H1 (cell line): ENCODE measurements at regions not wholly inside any gene's neighbourhood (a gene's known extent, or its start where the extent isn't known, plus 50 kb on each side); places are given as distances from the start of the nearest gene placed in this dataset.

ENCODE experiments used
- CTCF ChIA-PET: fragments of 300-600 bp; sonication (Branson Sonifier 250); formaldehyde crosslinking; loops from one replicate; lab custom pipeline; 2021; ENCODE audit not compliant: partially characterized antibody; lab: Charles Lee
- POLR2A ChIA-PET: fragments of 300-600 bp; sonication (Branson Sonifier 250); formaldehyde crosslinking; loops from one replicate; lab custom pipeline; 2021; ENCODE audit warnings: inconsistent platforms; ENCODE audit not compliant: partially characterized antibody; lab: Charles Lee
- DNase-seq, 2 experiments: peaks; one replicate each; pipeline versions ENCODE4 v3.0.0 to v3.0.0-alpha.2; 2010 to 2022; ENCODE audit warnings: low spot score in 2 of 2, low read depth in 1 of 2, mixed read lengths in 1 of 2
- FAIRE-seq: peaks from 2 replicates; lab custom pipeline; 2011; peaks lifted over from hg19 to GRCh38; lab: Jason Lieb, UNC
- H2AFZ ChIP-seq: 2 replicates; pipeline ENCODE4 v1.8.1; 2012; ENCODE audit warnings: low read length, inconsistent platforms
- H2AK5ac ChIP-seq: 2 replicates; pipeline ENCODE4 v1.6.1; 2013; ENCODE audit warnings: low read depth, low read length
- H2BK120ac ChIP-seq: replicated peaks from 2 replicates; pipeline ENCODE3; 2013; ENCODE audit warnings: low read depth, low read length, inconsistent platforms
- H2BK12ac ChIP-seq: 2 replicates; pipeline ENCODE4 v1.6.1; 2013; ENCODE audit warnings: low read depth, low read length
- H2BK15ac ChIP-seq: 2 replicates; pipeline ENCODE4 v1.6.1; 2013; ENCODE audit warnings: low read length
- H2BK20ac ChIP-seq: 2 replicates; pipeline ENCODE4 v1.6.1; 2013; ENCODE audit warnings: low read length
- H2BK5ac ChIP-seq: 2 replicates; pipeline ENCODE4 v1.6.1; 2013; ENCODE audit warnings: low read depth, low read length
- H3K14ac ChIP-seq: 2 replicates; pipeline ENCODE4 v1.6.1; 2013; ENCODE audit warnings: inconsistent platforms; ENCODE audit not compliant: insufficient read length
- H3K18ac ChIP-seq: 2 replicates; pipeline ENCODE4 v1.6.1; 2013; ENCODE audit warnings: low read length; ENCODE audit errors: extremely low read depth
- H3K23ac ChIP-seq: 2 replicates; pipeline ENCODE4 v1.6.1; 2013; ENCODE audit warnings: inconsistent platforms; ENCODE audit not compliant: insufficient read length
- H3K23me2 ChIP-seq: 2 replicates; pipeline ENCODE4 v1.6.1; 2013; ENCODE audit warnings: low read depth, low read length
- H3K27ac ChIP-seq: 2 replicates; pipeline ENCODE4 v1.6.1; 2011; ENCODE audit warnings: low read depth, low read length, inconsistent platforms
- H3K27me3 ChIP-seq, 4 experiments: replicated peaks in 1 of 4; 1 replicate in 1 of 4; 2 replicates in 3 of 4; pipeline versions ENCODE4 v1.6.1 to v1.8.1; 2011 to 2013; ENCODE audit warnings: low read length in 3 of 4, mild to moderate bottlenecking in 3 of 4, inconsistent platforms in 2 of 4, mixed read lengths in 2 of 4, moderate library complexity in 1 of 4; ENCODE audit not compliant: control insufficient read depth in 3 of 4, insufficient read depth in 3 of 4; ENCODE audit errors: extremely low read depth in 1 of 4
- H3K36me3 ChIP-seq, 4 experiments: 2 replicates each; pipeline versions ENCODE4 v1.6.1 to v1.8.1; 2011 to 2013; ENCODE audit warnings: mild to moderate bottlenecking in 4 of 4, low read length in 3 of 4, moderate library complexity in 2 of 4, control low read depth in 1 of 4, inconsistent platforms in 1 of 4; ENCODE audit not compliant: insufficient read depth in 4 of 4, control insufficient read depth in 2 of 4
- H3K4ac ChIP-seq: replicated peaks from 2 replicates; pipeline ENCODE3; 2013; ENCODE audit warnings: low read length, low read depth, mixed read lengths, inconsistent platforms; ENCODE audit not compliant: insufficient read length
- H3K4me1 ChIP-seq, 4 experiments: replicated peaks in 1 of 4; 1 replicate in 1 of 4; 2 replicates in 3 of 4; pipeline versions ENCODE4 v1.6.1 to v1.8.1; 2011 to 2013; ENCODE audit warnings: low read length in 3 of 4, inconsistent platforms in 2 of 4, mixed read lengths in 1 of 4; ENCODE audit not compliant: insufficient read depth in 4 of 4, control insufficient read depth in 3 of 4
- H3K4me2 ChIP-seq, 2 experiments: 2 replicates each; pipeline versions ENCODE4 v1.6.1 to v1.8.1; 2011 to 2013; ENCODE audit warnings: low read depth in 2 of 2, low read length in 2 of 2, control low read depth in 1 of 2, inconsistent platforms in 1 of 2, mild to moderate bottlenecking in 1 of 2; ENCODE audit not compliant: insufficient read depth in 1 of 2
- H3K4me3 ChIP-seq, 4 experiments: fragments of 200-600, 300-600 bp in 1 of 4; sonication (generic), shearing (Covaris generic), sonication (Bioruptor Twin) in 1 of 4; 2 replicates each; pipeline versions ENCODE4 v1.5.1 to v1.8.1; 2011 to 2016; ENCODE audit warnings: low read length in 4 of 4, low read depth in 3 of 4, control low read depth in 2 of 4, inconsistent platforms in 2 of 4, mild to moderate bottlenecking in 2 of 4, mixed read lengths in 1 of 4, moderate library complexity in 1 of 4; ENCODE audit not compliant: insufficient read depth in 2 of 4; ENCODE audit errors: extremely low read depth in 1 of 4
- H3K56ac ChIP-seq: replicated peaks from 2 replicates; pipeline ENCODE3; 2013; ENCODE audit warnings: low read depth, mild to moderate bottlenecking, mixed read lengths, low read length, inconsistent platforms; ENCODE audit not compliant: insufficient read length
- H3K79me1 ChIP-seq: 2 replicates; pipeline ENCODE4 v1.6.1; 2013; ENCODE audit warnings: low read depth, low read length, control low read depth
- H3K79me2 ChIP-seq, 2 experiments: 2 replicates each; pipeline versions ENCODE4 v1.6.1 to v1.8.1; 2012 to 2013; ENCODE audit warnings: low read length in 2 of 2, mild to moderate bottlenecking in 2 of 2, inconsistent platforms in 1 of 2; ENCODE audit not compliant: insufficient read depth in 2 of 2, control insufficient read depth in 1 of 2
- H3K9ac ChIP-seq, 4 experiments: replicated peaks in 1 of 4; 1 replicate in 1 of 4; 2 replicates in 3 of 4; pipeline versions ENCODE4 v1.6.1 to v1.8.1; 2011 to 2013; ENCODE audit warnings: low read depth in 3 of 4, low read length in 3 of 4, control low read depth in 2 of 4, mild to moderate bottlenecking in 2 of 4, moderate library complexity in 2 of 4, inconsistent platforms in 1 of 4; ENCODE audit errors: extremely low read depth in 1 of 4
- H3K9me3 ChIP-seq, 2 experiments: 2 replicates each; pipeline versions ENCODE4 v1.6.1 to v1.8.1; 2012 to 2013; ENCODE audit warnings: mild to moderate bottlenecking in 2 of 2, moderate library complexity in 2 of 2, control low read depth in 1 of 2, inconsistent platforms in 1 of 2, low read depth in 1 of 2, low read length in 1 of 2, mixed read lengths in 1 of 2; ENCODE audit not compliant: insufficient read depth in 2 of 2
- H4K20me1 ChIP-seq, 2 experiments: replicated peaks in 1 of 2; 2 replicates each; pipeline versions ENCODE3 to v1.8.1; 2011 to 2013; ENCODE audit warnings: inconsistent platforms in 2 of 2, low read length in 2 of 2, mild to moderate bottlenecking in 1 of 2; ENCODE audit not compliant: insufficient read depth in 2 of 2, control insufficient read depth in 1 of 2
- H4K5ac ChIP-seq: 2 replicates; pipeline ENCODE4 v1.6.1; 2013; ENCODE audit warnings: low read length, low read depth, mixed read lengths, inconsistent platforms; ENCODE audit not compliant: insufficient read length
- H4K8ac ChIP-seq: 2 replicates; pipeline ENCODE4 v1.8.0; 2013; ENCODE audit warnings: mild to moderate bottlenecking, moderate library complexity, low read length, inconsistent platforms; ENCODE audit not compliant: insufficient read depth; ENCODE audit errors: extremely low read depth
- H4K91ac ChIP-seq: replicated peaks from 2 replicates; pipeline ENCODE3; 2013; ENCODE audit warnings: low read length, mixed read lengths, inconsistent platforms; ENCODE audit not compliant: insufficient read length
- BACH1 ChIP-seq: IDR thresholded peaks from 2 replicates; pipeline ENCODE4 v1.6.1; 2012; ENCODE audit warnings: low read length, improper control_type of control experiment
- CEBPB ChIP-seq: IDR thresholded peaks from 2 replicates; pipeline ENCODE4 v1.6.1; 2012; ENCODE audit warnings: low read depth, low read length
- HDAC6 ChIP-seq: IDR thresholded peaks from one replicate; pipeline ENCODE4 v1.7.1; 2012; ENCODE audit warnings: low read depth, mild to moderate bottlenecking, inconsistent platforms, low read length, moderate library complexity
- NRF1 ChIP-seq: IDR thresholded peaks from 2 replicates; pipeline ENCODE4 v1.6.1; 2011; ENCODE audit warnings: mild to moderate bottlenecking, low read depth, low read length, improper control_type of control experiment
- RAD21 ChIP-seq, 2 experiments: IDR thresholded peaks in 1 of 2; conservative IDR thresholded peaks in 1 of 2; 2 replicates each; pipeline ENCODE4 v1.6.1; 2011; ENCODE audit warnings: low read depth in 2 of 2, low read length in 2 of 2, improper control_type of control experiment in 1 of 2, inconsistent platforms in 1 of 2, mild to moderate bottlenecking in 1 of 2, moderate library complexity in 1 of 2
- SIN3A ChIP-seq, 2 experiments: IDR thresholded peaks in 1 of 2; conservative IDR thresholded peaks in 1 of 2; 2 replicates each; pipeline ENCODE4 v1.6.1; 2011 to 2012; ENCODE audit warnings: low read length in 2 of 2, improper control_type of control experiment in 1 of 2, low read depth in 1 of 2, mild to moderate bottlenecking in 1 of 2
- SIX5 ChIP-seq: IDR thresholded peaks from 2 replicates; pipeline ENCODE4 v1.6.1; 2011; ENCODE audit warnings: mild to moderate bottlenecking, low read depth, low read length
- SP2 ChIP-seq: IDR thresholded peaks from 2 replicates; pipeline ENCODE4 v1.6.1; 2012; ENCODE audit warnings: mild to moderate bottlenecking, low read length, inconsistent platforms
- TAF7 ChIP-seq: optimal IDR thresholded peaks from 2 replicates; pipeline ENCODE3; 2011; ENCODE audit warnings: low read depth, mild to moderate bottlenecking, inconsistent platforms, low read length, moderate library complexity, borderline replicate concordance
- WGBS, 2 experiments: shearing (Covaris generic) in 1 of 2; methylation state at CpG; one replicate each; pipeline versions ENCODE4 v1.1.6 to v1.1.7; 2013 to 2015; ENCODE audit warnings: low lambda C conversion rate in 2 of 2, mixed read lengths in 2 of 2, inconsistent platforms in 1 of 2, low coverage in 1 of 2, missing lambda C conversion rate in 1 of 2; ENCODE audit not compliant: insufficient replicate concordance in 2 of 2, insufficient coverage in 1 of 2, insufficient read length in 1 of 2; ENCODE audit errors: extremely low coverage in 1 of 2, missing lambda C conversion rate in 1 of 2; 5-methylcytosine and 5-hydroxymethylcytosine counted together

DNA sequence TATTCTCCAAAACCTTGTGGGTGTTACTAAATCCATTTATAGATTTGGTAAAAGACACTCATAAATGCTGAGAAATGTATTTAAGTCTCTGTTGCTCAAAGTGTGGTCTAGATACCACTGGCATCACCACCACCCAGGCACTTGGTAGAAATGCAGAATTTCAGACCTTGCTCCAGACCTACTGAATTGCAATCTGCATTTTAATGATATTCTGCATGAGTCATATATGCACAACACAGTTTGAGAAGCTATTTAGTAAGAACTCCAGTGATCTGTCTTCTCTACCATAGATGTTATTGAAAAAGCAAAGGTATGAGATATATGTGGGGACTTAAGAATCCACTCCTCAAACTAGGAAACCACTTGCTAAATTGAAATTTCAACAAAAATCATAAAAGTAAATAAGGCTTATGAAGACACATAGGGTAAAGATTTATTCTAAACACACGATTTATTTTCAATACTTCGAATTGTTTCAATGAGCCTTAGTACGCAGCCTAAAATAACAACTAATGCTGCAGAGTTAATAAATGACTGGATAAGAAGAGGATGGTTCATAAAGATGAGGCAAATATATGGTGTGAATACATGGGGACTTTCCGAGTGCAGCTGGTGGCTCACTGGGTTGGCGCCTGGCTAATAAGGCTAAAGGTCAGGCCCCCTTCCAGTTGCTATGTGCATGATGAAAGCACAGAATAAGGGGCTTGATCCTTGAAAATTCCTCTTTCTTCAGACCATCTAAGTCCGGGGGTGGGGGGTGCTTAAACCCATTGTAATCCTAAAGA lies 813.3 kb downstream of the NR2F2 start:
- H3K4me1 ChIP-seq: no peaks in the 10 kb centered on the region
- no peak overlapping the region for H3K9ac ChIP-seq
- no peak overlapping the region for H3K14ac ChIP-seq
- H2BK15ac ChIP-seq: no peak overlapping the region
- ChIA-PET POLR2A (no interaction called here), CTCF (no interaction called here)
- H2BK120ac ChIP-seq: no peak overlapping the region
- no peaks in the 10 kb centered on the region for H3K9me3 ChIP-seq
- no peak overlapping the region for H2BK20ac ChIP-seq
- no peaks in the 10 kb centered on the region for H3K79me2 ChIP-seq
- H2BK12ac ChIP-seq: no peak overlapping the region
- no peak overlapping the region for H3K18ac ChIP-seq
- H3K23me2 ChIP-seq: no peaks in the 10 kb centered on the region
- H2AFZ ChIP-seq: no peak overlapping the region
- no peak overlapping the region for H3K4me3 ChIP-seq
- no peak overlapping the region for H2AK5ac ChIP-seq
- H4K8ac ChIP-seq: no peak overlapping the region
- H3K23ac ChIP-seq: no peak overlapping the region
- no peaks in the 10 kb centered on the region for H3K79me1 ChIP-seq
- H4K91ac ChIP-seq: no peak overlapping the region
- no peak for TF ChIP-seq RAD21 (IDR thresholded peaks at IDR 0.05 in 1 of 2, conservative IDR thresholded peaks at IDR 0.05 in 1 of 2; ENCODE audit: low read depth in 2 of 2, low read length in 2 of 2)
- no peak for TF ChIP-seq NRF1
- TF ChIP-seq SIN3A (conservative IDR thresholded peaks at IDR 0.05 in 1 of 2, IDR thresholded peaks at IDR 0.05 in 1 of 2; ENCODE audit: low read depth in 1 of 2, low read length in 2 of 2): no peak
- TF ChIP-seq TAF7: no peak
- TF ChIP-seq CEBPB: no peak
- TF ChIP-seq SP2: no peak
- TF ChIP-seq SIX5: no peak
- no peak for TF ChIP-seq HDAC6
- TF ChIP-seq BACH1: no peak
- no peak overlapping the region for H4K5ac ChIP-seq
- H3K27me3 ChIP-seq: peaks cover 0 to 1% (median 0%) of the 10 kb centered on the region in 4 experiments; a peak in 1 of 7 replicates
- WGBS, 2 experiments: 88% methylated on average over 6 of the region's 6 CpGs; no CpG with 5 or more reads in 1 of the 2 experiments
- DNase-seq (no peak), FAIRE-seq (no peak)
- H3K4me2 ChIP-seq: no peak overlapping the region
- no peaks in the 10 kb centered on the region for H3K36me3 ChIP-seq
- H2BK5ac ChIP-seq: no peak overlapping the region
- no peak overlapping the region for H3K4ac ChIP-seq
- no peak overlapping the region for H3K27ac ChIP-seq
- no peaks in the 10 kb centered on the region for H4K20me1 ChIP-seq
- no peak overlapping the region for H3K56ac ChIP-seq
